ENCODE measurements at regions not wholly inside any gene's neighbourhood (a gene's known extent, or its start where the extent isn't known, plus 50 kb on each side); places are given as distances from the start of the nearest gene placed in this dataset.
"Not testable (repeated sequence)": the region's sequence is repeated elsewhere in the genome, so short reads cannot be mapped to it uniquely, and the experiment has no call there.

GRCh38 chr2:47690132-47690531, 92.8 kb upstream of the MSH6 start:
- no peak for DNase-seq

- not testable (repeated sequence) for DNase-seq
These were observed 93.8 kb upstream of the MSH6 start for GRCh38 chr2:47689118-47689517.

GRCh38 chr2:47688561-47688960, 94.4 kb upstream of the MSH6 start:
- no peak for DNase-seq

- DNase-seq: no peak
These were observed 95.1 kb upstream of the MSH6 start for GRCh38 chr2:47687856-47688255.

- DNase-seq: no peak
These were observed 96.9 kb upstream of the MSH6 start for GRCh38 chr2:47686018-47686417.

- no peak for DNase-seq
These were observed 100.7 kb upstream of the MSH6 start for GRCh38 chr2:47682216-47682749.

GRCh38 chr2:47676261-47676926, 105.6 kb upstream of the KCNK12 start:
- no peak for DNase-seq

GRCh38 chr2:47675196-47675825, 104.5 kb upstream of the KCNK12 start:
- no peak for DNase-seq

GRCh38 chr2:47666332-47666731, 95.5 kb upstream of the KCNK12 start:
- no peak for DNase-seq

GRCh38 chr2:47664817-47665216, 94.0 kb upstream of the KCNK12 start:
- DNase-seq: no peak

- no peak for DNase-seq
These were observed 91.8 kb upstream of the KCNK12 start for GRCh38 chr2:47662552-47662951.

- no peak for DNase-seq
These were observed 90.5 kb upstream of the KCNK12 start for GRCh38 chr2:47661310-47661709.

GRCh38 chr2:47660168-47660567, 89.4 kb upstream of the KCNK12 start:
- DNase-seq: no peak

- no peak for DNase-seq
These were observed 88.0 kb upstream of the KCNK12 start for GRCh38 chr2:47658646-47659320.

GRCh38 chr2:47657886-47658489, 87.2 kb upstream of the KCNK12 start:
- DNase-seq: no peak

GRCh38 chr2:47656715-47657600, 86.2 kb upstream of the KCNK12 start:
- DNase-seq: no peak

GRCh38 chr2:47655563-47655880, 84.7 kb upstream of the KCNK12 start:
- DNase-seq: no peak

- DNase-seq: no peak
These were observed 84.2 kb upstream of the KCNK12 start for GRCh38 chr2:47654790-47655562.

- DNase-seq: no peak
These were observed 83.4 kb upstream of the KCNK12 start for GRCh38 chr2:47653902-47654789.

- no peak for DNase-seq
These were observed 82.3 kb upstream of the KCNK12 start for GRCh38 chr2:47653036-47653435.
